ENCODE measurements at regions not wholly inside any gene's neighbourhood (a gene's known extent, or its start where the extent isn't known, plus 50 kb on each side); places are given as distances from the start of the nearest gene placed in this dataset.

DNA sequence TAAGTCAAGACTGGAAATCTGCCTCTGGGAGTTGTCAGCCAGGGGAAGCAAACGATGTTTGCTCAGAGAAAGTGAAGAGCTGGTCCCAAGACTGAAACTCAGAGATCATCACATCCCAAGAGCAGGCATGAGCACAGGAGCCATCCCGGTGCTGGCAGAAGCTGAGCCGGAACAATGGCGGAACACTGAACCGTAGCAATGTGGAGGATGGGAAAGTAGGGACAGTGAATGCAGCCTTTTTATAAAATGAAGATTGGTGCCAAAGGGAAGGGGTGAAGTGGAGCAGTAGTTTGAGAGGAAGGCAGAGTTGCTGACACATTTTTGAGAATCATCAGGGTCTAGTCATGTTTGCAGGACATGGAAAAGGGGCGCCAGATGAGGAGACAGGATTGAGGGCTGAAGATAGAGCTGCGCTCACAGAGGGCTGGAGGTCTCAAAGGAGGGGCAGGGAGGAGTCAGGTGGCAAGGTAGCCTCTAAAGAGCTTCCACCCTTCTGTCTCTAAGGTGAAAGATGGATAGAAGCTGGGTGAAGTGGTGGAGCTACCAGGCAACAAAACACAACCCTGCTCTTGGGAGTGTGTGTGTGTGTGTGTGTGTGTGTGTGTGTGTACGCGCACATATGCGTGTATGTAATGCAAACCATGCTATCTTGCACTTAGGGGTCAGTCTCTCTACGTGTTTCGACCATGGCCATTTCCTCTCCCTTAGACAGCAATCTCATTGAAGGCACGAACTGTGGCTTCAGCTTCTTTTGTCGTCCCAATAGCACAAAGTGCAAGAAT lies 94.3 kb upstream of the IRF2BP2 start:
- DNase-seq (ENCODE audit: low read depth) = no peak

DNA sequence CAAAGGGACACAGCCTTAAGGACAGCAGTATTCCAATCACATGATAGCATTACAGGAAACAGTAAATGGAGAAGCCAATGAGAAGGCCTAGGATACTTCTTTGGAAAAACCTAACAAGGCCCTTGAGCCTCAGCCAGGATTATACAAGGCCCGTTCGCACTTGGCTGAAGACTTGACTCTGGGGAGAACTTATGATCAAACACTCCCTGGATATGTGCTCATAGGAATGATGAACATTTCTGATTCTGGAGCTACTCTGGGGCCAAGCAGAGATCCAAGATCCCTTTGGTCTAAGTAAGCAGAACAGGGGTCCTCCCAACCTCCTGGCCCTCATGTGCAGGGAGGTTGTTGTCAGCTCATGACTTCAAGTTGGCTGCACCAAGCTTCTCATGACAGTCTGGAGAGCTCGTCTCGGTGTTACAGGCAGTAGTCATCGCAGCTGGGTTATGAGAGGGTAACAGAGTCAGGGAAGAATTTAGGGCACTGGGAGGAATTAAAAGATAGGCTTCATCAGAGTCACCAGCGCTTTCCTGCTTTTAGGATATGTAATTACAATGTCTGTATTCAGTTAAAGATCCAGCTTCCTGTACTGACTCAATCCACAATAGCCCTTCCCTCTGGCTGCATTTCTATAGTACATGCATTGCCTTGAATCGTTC lies 92.5 kb upstream of the IRF2BP2 start:
- no peak for DNase-seq (ENCODE audit: low read depth)

DNA sequence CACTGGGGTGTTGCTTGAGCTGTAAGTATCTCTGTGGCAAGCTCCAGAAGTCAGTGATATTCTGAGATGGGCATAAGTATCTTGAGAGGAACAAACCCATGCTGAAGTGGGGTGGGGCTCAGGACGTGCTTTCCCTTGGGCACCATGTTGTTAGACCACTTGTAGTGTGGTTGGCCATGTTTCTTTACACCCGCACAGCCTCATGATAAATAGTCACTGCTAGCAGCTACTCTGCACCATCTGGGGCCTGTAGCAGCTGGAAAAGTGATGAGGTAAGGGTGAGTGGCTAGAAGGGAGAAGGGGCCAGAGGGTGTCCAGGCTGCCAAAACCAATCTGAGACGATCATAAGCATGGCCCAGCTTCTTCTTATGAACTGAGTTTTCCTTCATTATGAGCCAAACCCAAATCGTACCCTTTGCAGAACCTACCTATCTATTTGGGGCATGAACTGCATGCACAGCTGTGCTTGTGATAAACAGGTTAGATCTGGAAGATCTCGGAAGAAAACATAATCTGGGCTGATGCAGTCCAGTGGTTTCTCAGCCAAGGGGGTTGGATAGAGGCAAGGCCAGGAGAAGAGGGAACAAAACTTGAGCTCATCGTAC lies 91.9 kb upstream of the IRF2BP2 start:
- DNase-seq (ENCODE audit: low read depth) = no peak

DNA sequence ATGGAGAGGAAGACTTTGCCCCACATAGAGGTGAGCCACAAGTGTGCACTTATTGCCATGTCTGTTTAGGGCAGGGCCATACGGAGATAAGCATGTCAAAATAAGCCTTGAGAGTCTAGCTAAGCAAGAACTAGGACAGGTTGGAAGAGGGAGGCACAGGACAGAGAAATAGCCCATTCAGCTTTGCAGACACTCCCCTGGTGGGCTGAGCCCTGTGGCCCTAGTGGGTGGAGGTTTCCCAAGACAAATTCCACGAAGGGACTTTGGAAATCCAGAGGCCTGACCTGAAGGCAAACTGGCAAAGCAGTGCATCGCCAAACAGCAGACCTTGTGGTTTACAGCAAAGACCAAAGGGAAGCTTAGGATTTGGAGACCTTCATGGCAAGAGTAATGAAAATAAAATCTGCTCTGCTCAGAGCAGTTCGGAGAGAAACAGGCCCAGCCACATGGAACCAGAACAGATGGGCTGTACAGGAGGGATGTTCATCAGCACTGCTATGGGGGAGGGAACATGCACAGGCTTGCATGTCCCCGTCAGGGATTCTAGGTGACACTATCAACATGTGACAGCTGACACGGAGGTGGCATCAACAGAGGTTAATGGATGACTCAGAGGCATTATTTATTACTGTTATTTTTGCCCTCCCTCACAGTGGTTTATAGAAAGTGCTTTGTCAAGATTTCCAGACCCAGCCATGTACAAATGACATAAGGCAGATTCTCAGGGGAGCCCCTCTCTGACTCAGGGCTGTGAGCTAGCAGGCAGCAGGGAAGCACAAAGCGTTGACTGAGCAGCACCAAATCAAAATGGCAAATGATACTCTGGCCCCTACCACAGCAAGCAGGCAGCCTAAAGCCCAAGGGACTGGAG lies 90.1 kb upstream of the IRF2BP2 start:
- peak; percentile 89 for DNase-seq (ENCODE audit: low read depth)

DNA sequence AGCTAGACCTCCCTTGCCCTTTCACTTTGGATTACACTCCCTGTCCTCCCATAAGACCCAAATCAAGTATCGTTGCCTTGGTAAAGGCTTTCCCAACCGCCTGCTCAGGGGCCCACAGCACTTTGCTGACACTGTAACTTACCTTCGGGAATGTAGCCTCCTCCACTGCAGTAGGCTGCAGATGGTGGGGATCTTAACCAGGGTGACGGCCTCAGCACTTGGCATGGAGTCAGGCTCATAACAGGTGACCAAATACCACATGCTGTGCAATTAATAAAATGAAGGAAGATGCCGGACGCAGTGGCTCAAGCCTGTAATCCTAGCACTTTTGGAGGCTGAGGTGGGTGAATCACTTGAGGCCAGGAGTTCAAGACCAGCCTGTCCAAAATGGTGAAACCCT lies 88.7 kb upstream of the IRF2BP2 start:
- no peak for DNase-seq (ENCODE audit: low read depth)

DNA sequence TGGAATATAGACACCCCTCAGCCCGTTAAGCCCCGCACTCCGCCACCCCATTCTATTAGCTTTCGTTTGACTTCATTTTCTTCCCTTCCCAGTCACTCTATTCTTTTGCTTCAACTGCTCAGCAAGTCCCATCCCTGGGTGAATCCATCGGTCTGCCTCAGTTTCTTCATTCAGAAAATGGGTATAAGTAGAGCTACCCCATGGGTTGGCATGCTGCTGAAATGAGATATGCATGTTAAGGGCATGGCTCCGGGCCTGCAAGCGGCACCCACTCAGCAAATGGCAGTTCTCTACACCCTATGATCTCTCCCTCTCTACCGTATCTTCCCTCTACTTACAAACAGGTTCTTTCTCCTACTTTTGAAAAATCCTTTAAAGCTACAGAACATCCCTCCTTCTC lies 87.8 kb upstream of the IRF2BP2 start:
- no peak for DNase-seq (ENCODE audit: low read depth)

DNA sequence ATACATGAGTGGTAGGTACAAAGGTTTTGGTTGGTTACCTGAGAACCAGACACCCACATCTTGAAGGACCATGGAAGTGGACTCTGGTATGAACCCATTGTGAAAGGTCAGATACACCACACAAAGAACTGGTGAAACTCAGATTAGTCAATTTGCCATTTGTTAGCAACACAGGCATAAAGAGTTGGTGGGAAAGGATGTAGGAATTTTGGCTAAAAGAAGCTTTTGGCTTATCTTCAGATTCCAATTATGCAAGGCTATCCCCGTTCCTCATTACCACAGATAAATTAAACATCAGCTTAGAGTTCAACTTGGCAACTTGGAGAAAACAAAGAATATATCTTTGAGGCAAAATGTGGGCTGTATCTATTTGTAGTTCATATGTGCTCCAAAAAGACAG lies 87.0 kb upstream of the IRF2BP2 start:
- DNase-seq (ENCODE audit: low read depth) = no peak

DNA sequence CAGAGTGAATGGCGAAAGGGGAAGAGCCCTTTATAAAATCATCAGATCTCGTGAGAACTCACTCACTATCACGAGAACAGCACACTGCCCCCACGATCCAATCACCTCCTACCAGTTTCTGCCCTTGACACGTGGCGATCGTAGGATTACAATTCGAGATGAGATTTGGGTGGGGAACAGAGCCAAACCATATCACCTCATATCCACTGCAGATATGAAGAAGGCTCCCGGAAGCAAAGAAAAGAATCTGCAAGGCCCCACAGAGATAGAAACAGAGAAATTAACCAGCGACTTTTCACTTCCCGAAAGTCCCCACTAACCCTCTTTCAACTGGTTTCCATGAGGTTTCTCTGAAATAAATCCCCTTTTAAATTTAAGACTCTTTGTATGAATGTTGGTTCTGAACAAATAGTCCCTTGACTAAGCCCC lies 86.2 kb upstream of the IRF2BP2 start:
- DNase-seq (ENCODE audit: low read depth) = no peak

DNA sequence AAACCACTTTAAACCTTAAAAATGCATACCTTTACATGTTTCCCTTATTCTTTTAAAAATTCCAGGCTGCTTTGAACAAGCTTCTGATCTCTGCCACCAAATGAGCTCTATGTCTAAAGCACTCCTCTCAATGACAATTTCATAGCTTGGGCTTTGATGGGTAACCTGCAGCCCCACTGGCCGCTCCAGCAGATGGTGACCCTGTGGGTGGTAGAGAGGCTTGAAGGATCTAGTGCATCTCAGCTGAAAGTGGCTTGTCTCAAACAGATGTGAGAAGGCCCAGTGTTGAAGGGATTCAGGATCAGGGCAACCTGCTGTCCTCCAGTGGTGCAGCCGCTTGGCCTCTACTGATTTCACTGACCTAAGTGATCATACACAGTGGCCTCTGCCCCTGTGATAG lies 84.7 kb upstream of the IRF2BP2 start:
- DNase-seq (ENCODE audit: low read depth) = no peak

DNA sequence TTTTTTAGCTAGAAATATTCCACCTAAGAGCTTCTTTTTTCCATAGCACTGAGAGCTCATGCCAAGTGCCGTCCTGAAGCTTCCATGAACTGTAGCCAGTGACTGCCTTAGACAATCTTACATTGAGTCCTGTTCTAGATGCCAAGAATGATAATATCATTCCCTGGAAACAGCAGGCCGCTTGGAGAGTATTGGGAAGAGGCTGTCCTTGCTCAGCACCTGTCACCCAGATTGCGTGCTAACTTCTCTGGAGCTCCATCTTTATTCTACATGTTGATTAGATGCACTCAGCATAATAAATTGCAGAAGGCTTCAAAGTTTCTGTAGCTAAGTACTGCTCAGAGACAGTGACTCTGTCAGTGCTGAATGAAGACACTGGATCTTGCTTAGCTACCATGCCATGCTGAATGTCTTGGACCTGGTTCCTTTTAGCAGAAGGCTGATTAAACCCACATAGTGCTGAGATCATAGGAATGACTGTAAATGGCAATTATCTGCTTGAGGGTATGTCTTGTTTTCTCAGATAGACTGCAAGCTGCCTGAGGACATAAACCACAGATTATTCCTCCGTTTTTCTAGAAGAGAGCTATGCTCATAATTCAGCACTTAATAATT lies 83.1 kb upstream of the IRF2BP2 start:
- no peak for DNase-seq (ENCODE audit: low read depth)

DNA sequence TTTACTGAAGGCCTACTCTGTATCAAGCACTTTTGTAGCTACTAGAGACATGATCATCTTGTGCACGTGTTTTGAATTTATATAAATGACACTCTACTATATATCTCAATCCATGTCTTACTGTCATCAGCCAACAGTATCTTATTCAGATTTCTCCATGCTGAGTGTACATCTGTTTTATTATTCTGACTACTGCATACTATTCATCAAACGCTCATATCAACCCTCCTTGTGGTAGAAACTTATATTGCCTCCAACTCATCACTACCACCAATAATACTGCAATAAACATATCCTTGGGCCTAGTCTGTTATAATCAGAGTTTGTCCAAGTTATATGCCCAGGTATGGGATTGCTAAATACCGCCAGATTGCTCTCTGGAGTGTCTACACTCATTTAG lies 81.6 kb upstream of the IRF2BP2 start:
- DNase-seq (ENCODE audit: low read depth) = peak; percentile 48

DNA sequence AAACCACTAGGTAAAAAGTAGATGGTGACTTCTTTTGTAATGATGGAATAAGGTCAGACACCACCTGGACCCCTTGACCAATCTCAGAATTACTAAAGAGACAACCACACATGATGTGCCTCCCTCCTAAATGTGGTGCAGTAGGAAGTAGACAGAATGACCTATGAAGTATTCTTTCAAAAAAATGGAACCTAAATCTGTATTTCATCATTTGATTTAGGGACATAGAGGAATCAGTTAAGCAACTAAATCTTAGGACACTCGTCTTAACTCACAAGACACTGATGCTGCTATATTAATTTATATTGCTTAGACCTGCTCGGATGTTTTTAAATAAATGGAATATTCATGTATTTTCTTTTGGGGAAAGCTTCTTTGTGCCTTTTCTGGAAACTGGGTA lies 80.9 kb upstream of the IRF2BP2 start:
- DNase-seq (ENCODE audit: low read depth) = no peak

DNA sequence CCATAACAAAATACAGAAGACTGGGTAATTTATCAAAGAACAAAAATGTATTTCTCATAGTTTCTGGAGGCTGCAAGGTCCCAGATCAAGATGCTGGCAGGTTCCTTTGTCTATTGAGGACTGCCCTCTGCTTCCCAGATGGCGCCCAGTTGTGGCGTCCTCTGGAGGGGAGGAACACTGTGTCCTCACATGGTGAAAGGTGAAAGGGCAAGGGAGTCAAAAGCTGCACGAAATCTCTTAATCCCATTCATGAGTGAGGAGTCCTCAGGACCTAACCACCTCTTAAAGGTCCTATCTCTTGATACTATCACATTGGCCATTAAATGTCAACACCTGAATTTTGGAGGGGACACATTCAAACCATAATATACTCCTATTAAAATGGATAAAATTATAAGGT lies 79.3 kb upstream of the IRF2BP2 start:
- DNase-seq (ENCODE audit: low read depth) = no peak

DNA sequence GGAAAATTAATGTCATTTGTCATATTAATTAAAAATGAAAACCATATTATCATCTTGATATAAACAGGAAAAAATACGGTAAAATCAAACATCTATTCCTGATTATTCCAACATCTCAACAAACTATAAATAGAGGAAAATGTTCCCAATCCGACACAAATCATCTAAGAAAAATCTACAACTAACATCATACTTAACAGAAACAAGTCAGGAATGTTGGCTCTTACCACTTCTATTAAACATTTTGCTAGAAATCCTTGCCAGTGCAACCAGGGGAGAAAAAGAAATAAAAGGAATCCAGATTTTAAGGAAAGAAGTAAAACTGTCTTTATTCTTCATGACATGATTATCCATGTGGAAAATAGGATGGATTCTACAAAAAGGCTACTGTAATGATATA lies 77.0 kb upstream of the IRF2BP2 start:
- no peak for DNase-seq (ENCODE audit: low read depth)

DNA sequence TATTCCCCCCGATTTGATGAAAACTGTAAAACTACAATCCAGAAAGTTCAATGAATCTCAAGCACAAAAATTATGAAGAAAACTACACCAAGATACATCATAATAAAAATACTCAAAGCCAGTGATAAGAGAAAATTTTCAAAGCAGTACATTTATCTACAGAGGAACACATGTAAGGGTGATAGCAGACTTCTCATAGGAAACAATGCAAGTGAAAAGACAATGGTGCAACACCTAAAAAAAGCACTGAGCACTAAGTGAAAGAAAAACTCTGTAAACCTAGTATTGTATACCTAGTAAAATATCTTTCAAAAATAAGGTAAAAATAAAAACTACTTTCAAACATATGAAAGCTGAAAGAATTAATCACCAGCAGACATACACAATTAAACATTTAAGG lies 76.1 kb upstream of the IRF2BP2 start:
- DNase-seq (ENCODE audit: low read depth) = no peak

DNA sequence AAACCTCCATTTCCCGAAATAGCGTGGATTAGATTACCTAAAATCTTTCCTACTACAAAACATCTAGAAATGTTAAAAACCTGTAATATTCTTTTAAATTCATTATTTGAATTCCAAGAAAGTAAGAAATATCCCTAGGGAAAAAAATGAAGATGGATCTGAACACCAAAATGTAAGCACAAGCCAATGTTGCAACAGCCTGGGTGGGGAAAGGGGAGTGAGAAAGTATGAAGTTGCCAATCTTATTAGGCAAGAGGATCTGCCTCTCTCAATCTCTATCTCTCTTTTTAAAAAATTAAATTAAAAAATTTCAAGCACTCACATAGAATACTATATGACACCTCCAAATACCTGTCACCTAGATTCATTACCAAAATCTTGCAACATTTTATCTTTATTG lies 74.9 kb upstream of the IRF2BP2 start:
- DNase-seq (ENCODE audit: low read depth) = no peak

DNA sequence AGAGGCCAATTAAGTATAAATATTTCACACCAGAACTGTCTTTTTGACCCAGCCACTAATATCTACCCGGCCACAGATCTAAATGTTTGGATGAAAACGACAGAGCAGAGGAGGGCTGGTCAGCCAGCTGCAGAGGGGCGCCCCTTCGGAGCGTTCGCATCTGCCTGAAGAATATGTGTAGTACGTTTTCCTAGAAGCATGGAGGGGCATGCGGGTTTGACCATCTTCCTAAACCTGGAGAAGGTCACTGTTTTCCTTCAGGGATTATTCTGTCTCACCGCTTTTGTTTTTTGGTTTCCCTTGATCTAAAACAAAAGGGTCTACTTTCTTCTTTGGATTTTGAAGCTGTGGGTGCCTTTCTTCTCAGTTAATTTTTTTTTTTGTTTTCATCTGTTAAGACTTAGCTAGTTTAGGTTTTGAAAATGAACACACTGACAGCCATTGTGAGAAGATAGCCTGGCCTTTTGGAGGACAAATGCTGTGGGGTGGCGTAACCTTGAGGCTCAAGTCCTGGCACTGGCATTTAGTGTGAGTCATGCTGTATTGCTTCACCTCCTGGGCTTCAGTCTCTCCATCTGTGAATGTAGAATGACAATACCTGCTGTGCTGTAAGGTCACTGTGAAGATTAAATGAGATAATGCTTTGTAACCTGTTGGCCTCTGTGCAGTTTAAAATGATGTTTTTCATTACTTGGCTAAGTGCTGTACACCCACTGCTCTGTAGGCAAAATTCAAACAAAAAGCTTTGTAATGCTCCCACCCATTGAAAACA lies 74.1 kb upstream of the IRF2BP2 start:
- DNase-seq (ENCODE audit: low read depth) = peak; percentile 89

DNA sequence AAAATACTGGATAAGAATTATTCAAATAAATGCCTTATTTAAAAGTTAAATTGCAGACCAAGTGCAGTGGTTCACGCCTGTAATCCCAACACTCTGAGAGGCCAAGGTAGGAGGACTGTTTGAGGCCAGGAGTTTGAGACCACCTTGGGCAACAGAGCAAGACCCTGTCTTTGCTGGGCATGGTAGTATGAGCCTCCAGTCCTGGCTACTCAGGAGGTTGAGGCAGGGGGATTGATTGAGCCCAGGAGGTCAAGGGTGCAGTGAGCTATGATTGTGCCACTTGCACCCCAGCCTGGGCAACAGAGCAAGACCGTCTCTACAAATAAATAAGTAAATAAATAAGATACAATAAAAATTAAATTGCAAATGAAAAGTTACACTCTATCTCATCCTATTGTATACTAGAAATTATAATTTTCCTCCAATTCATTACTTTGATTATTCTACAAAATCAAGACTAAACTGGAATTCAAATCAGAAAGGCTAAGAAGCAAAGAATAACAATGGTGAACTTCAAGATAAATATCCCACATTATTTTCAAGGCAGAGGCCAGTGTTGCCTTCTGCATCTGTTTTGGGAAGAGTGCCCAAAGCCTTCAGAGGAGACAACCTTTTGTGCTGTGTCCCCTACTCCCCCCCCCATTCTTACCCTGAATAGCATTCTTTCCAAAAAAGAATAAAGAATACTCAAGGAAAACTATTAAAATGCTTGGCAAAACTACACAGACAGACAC lies 73.3 kb upstream of the IRF2BP2 start:
- DNase-seq (ENCODE audit: low read depth) = no peak

DNA sequence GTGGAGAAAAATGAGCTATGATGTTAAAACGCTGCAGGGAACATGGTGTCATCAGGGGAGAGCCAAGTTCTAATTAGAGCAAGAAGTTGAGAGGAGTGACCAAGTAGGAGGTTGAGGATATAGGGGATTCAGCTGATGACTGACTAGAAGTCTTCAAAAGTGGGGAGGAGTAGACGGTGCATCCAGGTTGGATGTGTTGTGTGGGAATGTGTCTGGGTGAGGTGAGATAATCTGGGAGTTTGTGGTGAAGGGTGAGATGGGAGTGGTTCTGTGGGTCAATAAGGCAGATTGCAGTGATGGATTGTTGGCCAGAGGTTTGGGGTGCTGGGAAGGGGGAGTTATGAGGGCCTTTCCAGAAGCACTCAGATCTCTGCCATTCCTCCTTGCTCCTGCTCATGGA lies 72.0 kb upstream of the IRF2BP2 start:
- no peak for DNase-seq (ENCODE audit: low read depth)

DNA sequence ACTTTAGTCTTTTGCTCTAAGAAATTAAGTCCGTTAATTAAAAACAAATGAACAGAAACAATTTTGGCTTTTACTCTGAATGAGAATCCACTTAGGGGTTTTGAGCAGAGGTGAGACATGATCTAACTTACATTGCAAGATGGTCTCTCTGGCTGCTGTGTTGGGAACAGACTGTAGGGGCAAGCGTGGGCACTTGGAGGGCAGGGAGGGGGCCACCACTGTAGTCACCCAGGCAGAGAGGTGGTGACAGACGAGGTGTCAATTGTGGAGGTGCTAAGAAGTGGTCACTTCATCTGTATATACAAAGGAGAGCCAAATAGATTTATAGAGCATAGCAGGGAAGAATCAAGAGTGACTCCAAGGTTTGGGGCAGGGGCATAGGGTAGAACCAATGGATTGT lies 71.1 kb upstream of the IRF2BP2 start:
- no peak for DNase-seq (ENCODE audit: low read depth)
